AG04449 (cell line): ENCODE measurements at regions not wholly inside any gene's neighbourhood (a gene's known extent, or its start where the extent isn't known, plus 50 kb on each side); places are given as distances from the start of the nearest gene placed in this dataset.
A peak's percentile ranks its signal among the peaks of the same experiment; 100 is the strongest.

Experiments used
- CTCF ChIA-PET: fragments of 350-600 bp; formaldehyde crosslinking; extraction: SDS; loops from one replicate; lab custom pipeline; 2021; ENCODE audit warnings: antibody characterized with exemption; lab: Yijun Ruan, JAX
- POLR2A ChIA-PET: fragments of 400-600, 350-600 bp; formaldehyde crosslinking; extraction: SDS; loops from one replicate; lab custom pipeline; 2020; ENCODE audit warnings: antibody characterized with exemption, inconsistent platforms; lab: Yijun Ruan, JAX
- DNase-seq: peaks from one replicate; pipeline ENCODE4 v3.0.0-alpha.2; 2010; ENCODE audit warnings: low read depth, low spot score
- H3K4me3 ChIP-seq: 2 replicates; pipeline ENCODE4 v1.5.1; 2011; ENCODE audit warnings: low read depth, mild to moderate bottlenecking, control low read depth, low read length
- CTCF ChIP-seq: IDR thresholded peaks from one replicate; pipeline ENCODE4 v1.5.1; 2011; ENCODE audit warnings: mild to moderate bottlenecking, moderate library complexity, low read length, control low read depth, inconsistent platforms; ENCODE audit not compliant: insufficient read depth; ENCODE audit errors: missing control alignments

GRCh38 chr15:94079968-94080367 lies 151.4 kb upstream of the MCTP2 start:
- ChIA-PET POLR2A (interaction anchor here (0.8 to 1.0 kb wide), 3 partner anchors 10 to 99 kb away, joined by 3 to 4 read pairs (median 4); no protein-coding TSS in a partner anchor), CTCF (interaction anchor here (1.3 to 2.6 kb wide), 5 partner anchors 10 to 1047 kb away, joined by 3 to 11 read pairs (median 5); no protein-coding TSS in a partner anchor)
- no peak for TF ChIP-seq CTCF
- no peak overlapping the region for H3K4me3 ChIP-seq
- no peak for DNase-seq

GRCh38 chr15:94079459-94079858 lies 151.9 kb upstream of the MCTP2 start:
- ChIA-PET POLR2A (interaction anchor here (0.8 kb wide), 2 partner anchors 20 to 98 kb away, joined by 3 to 4 read pairs; no protein-coding TSS in a partner anchor), CTCF (interaction anchor here (1.3 to 2.6 kb wide), 3 partner anchors 10 to 40 kb away, joined by 4 to 11 read pairs (median 5); no protein-coding TSS in a partner anchor)
- DNase-seq, result no peak
- no peak overlapping the region for H3K4me3 ChIP-seq
- TF ChIP-seq CTCF, result no peak

- no peak for DNase-seq
- TF ChIP-seq CTCF, result no peak
- CTCF ChIA-PET, result interaction anchor here (1.7 kb wide), 1 partner anchor 42 kb away, joined by 6 read pairs; no protein-coding TSS in a partner anchor
- POLR2A ChIA-PET, result no interaction called here
- no peak overlapping the region for H3K4me3 ChIP-seq
Observed at GRCh38 chr15:94077938-94078337, 153.4 kb upstream of the MCTP2 start.

GRCh38 chr15:94075349-94075748 lies 156.0 kb upstream of the MCTP2 start:
- CTCF ChIA-PET, result interaction anchor here (0.7 kb wide), 1 partner anchor 21 kb away, joined by 3 read pairs; no protein-coding TSS in a partner anchor
- DNase-seq, result no peak
- TF ChIP-seq CTCF, result no peak
- H3K4me3 ChIP-seq, result no peak overlapping the region
- POLR2A ChIA-PET, result no interaction called here

GRCh38 chr15:94070356-94071295 lies 160.7 kb upstream of the MCTP2 start:
- DNase-seq, result no peak
- CTCF ChIA-PET, result interaction anchor here (1.2 to 2.0 kb wide), 5 partner anchors 9 to 49 kb away, joined by 3 to 14 read pairs (median 5); no protein-coding TSS in a partner anchor
- no peak for TF ChIP-seq CTCF
- H3K4me3 ChIP-seq, result peak overlapping the region; percentile 45
- POLR2A ChIA-PET, result interaction anchor here (1.3 to 2.1 kb wide), 2 partner anchors 10 to 13 kb away, joined by 4 to 14 read pairs; no protein-coding TSS in a partner anchor
